Activated CD8-positive, alpha-beta memory T cell treated with anti-CD3 and anti-CD28 coated beads, Interleukin-2, amount 50 U/mL, for 1 hour (primary cell): ENCODE measurements at regions not wholly inside any gene's neighbourhood (a gene's known extent, or its start where the extent isn't known, plus 50 kb on each side); places are given as distances from the start of the nearest gene placed in this dataset.
"Not testable (repeated sequence)": the region's sequence is repeated elsewhere in the genome, so short reads cannot be mapped to it uniquely, and the experiment has no call there.

Source experiments
- DNase-seq: peaks from one replicate; pipeline ENCODE4 v3.0.0-alpha.2; 2020; ENCODE audit errors: extremely low read depth

DNA sequence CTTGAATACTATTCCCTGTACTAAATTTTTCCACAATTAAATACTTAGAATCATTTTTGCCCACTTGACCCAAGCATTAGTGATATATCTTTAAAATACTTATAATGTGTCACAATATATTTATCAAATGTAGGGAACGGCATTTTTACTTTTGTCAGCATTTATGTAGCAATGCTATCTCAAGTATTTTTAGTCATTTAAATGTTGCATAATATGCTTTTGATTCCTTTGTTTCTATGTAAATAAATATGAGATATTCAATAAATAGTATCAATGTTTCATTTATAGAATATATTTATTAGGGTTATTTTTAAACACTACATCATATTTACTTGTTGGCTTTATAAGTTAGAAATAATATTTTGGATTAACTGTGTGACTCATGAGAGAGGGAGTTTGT is 199.7 kb upstream of the WSB1 start:
- not testable (repeated sequence) for DNase-seq

DNA sequence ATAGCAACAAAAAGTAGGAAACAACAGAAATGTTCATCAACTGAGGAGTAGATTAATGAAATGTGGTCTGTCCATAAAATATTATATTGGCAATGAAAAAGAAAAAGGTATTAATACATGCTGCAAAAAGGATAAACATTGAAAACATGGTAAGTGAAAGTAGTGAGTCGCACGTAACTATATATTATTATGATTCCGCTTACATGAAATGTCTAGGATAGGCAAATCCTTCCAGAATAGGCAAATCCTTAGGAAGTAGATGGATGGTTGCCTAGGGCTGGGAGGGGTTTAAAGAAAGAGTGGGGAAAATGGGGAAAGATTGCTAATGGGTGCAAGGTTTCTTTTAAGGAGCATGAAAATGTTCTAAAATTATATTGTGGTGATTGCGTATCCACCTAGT is 198.1 kb upstream of the WSB1 start:
- not testable (repeated sequence) for DNase-seq

DNA sequence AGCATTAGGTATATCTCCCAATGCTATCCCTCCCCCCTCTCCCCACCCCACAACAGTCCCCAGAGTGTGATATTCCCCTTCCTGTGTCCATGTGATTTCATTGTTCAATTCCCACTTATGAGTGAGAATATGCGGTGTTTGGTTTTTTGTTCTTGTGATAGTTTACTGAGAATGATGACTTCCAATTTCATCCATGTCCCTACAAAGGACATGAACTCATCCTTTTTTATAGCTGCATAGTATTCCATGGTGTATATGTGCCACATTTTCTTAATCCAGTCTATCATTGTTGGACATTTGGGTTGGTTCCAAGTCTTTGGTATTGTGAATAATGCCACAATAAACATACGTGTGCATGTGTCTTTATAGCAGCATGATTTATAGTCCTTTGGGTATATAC is 194.6 kb upstream of the WSB1 start:
- not testable (repeated sequence) for DNase-seq

DNA sequence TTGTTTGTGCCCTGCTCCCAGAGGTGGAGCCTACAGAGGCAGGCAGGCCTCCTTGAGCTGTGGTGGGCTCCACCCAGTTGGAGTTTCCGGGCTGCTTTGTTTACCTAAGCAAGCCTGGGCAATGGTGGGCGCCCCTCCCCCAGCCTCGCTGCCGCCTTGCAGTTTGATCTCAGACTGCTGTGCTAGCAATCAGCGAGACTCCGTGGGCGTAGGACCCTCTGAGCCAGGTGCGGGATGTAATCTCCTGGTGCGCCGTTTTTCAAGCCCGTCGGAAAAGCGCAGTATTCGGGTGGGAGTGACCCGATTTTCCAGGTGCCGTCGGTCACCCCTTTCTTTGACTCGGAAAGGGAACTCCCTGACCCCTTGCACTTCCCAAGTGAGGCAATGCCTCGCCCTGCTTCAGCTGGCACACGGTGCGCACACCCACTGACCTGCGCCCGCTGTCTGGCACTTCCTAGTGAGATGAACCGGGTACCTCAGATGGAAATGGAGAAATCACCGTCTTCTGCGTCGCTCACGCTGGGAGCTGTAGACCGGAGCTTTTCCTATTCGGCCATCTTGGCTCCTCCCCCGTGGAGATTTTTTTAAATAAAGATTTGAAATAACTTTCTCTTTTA is 189.2 kb upstream of the WSB1 start:
- not testable (repeated sequence) for DNase-seq

DNA sequence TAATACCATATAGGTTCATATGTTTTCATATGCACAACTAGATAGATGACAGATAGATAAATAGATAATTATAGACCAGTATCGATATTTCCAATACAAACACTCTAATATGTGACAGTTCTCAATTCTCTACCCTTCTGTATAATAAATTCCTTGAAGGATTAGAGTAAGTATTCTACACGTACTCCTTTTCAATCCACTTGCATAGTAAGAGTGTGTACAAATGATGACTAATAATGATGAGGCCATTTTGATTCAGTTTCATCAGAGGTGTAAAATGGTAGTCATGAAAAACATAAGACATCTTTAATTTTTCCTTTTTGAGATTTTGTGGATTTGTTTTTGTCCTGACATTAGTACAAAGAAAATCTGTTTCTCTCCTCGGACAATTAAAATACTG is 188.3 kb upstream of the WSB1 start:
- DNase-seq, result no peak

DNA sequence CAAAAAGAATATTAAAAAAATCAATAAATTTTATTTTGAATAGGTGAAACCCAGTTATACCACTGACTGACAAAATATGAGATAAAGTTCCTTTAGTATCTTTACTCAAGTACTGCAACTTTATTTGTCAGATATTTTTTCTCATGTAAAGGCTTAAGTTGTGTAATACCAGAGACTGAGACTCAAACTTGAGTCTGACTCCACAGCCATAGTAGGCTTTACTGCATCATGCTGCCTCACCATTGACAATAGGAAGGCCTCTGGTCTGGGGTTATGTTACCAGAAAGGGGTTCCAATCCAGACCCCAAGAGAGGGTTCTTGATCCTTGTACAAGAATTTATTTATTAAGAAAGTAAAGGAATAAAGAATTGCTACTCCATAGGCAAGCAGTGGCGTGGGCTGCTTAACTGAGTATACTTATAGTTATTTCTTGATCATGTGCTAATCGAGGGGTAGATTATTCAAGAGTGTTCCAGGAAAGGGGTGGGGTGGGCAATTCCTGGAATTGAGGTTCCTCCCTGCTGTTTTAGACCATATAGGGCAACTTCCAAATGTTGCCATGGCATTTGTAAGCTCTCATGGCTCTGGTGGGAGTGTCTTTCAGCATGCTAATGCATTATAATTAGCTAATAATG is 187.4 kb upstream of the WSB1 start:
- DNase-seq, result no peak

DNA sequence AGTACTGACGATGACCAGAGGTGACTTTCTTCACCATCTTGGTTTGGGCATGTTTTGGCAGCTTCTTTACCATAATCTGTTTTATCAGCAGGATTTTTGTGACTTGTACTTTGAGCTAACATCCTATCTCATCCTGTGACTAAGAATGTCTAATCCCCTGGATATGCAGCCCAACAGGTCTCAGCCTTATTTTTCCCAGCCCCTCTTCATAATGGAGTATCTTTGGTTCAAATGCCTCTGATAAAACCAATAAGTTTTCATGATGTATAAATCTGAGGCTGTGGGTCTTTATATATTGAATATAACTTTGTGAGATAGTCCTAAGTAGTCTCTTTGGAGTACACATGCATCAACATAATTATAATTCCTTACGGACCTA is 186.9 kb upstream of the WSB1 start:
- DNase-seq, result no peak

DNA sequence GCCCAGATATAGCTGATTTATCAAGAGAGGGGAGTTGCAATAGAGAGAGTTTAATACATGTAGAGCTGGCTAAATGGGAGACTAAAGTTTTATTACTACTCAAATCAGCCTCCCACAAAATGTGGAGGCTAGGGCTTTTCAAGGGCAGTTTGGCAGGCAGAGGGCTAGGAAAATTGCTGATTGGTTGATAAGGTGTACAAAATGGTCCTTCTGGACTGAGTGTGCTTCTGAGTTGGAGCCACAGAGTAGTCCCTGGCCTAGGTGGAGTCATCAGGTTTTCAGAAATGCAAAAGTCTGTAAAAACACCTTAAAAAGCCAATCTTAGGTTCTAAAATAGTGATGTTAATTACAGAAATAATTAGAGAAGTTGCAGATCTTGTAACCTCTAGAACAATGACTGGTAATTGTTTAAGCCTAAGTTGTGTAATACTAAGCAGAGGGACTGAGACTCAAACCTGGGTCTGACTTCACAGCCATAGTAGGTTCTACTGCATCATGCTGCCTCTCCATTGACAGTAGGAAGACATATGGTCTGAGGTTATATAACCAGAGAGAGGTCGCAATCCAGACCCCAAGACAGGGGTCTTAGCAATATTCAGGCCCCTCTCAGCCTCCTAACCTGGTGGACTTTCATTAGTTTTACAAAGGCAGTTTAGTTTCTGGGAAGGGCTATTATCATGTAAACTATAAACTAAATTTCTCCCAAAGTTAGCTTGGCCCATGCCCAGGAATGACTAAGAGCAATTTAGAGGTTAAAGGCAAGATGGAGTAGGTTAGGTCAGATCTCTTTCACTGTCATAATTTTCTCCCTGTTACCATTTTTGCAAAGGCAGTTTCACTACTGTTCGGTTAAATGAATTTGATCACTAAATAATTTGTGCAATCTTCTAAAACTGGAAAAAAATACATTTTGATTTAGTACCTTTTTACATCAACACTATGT is 186.3 kb upstream of the WSB1 start:
- DNase-seq, result not testable (repeated sequence)

DNA sequence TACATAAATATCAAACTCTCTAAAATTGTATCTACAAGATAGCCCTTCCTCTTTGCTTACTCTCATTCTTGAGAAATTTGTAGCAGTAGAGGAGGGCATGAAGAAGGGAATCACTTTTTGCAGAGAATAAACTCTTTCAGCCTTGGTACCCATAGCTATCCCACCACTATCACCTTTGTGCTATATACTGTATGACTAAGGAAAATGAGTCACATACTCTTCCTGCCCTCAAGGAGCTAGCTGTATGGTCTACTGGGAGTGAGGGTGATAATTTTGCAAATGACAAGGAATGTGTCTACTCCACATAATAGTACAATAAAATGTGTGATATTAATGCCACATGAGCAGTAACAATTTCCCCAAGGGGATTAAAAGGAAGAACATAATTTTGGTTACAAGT is 184.6 kb upstream of the WSB1 start:
- DNase-seq, result no peak

DNA sequence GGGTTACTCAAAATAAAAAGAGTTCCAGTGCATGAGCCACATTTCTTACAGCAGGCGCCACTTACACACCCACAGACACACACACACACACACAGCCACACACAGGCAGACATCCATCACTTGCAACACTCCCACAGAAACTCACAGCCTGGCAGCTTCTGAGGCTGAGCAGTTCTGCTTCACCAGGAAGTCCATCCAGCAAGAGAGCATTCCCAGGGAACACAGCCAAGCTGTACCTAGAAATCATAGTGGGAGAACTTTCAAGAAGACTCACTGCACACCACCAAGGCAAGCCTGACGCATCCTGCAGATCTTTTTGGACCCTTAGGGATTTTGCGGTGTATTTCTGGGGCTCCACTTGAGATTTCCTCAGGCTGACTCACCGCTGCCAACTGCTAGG is 140.9 kb upstream of the WSB1 start:
- no peak for DNase-seq

DNA sequence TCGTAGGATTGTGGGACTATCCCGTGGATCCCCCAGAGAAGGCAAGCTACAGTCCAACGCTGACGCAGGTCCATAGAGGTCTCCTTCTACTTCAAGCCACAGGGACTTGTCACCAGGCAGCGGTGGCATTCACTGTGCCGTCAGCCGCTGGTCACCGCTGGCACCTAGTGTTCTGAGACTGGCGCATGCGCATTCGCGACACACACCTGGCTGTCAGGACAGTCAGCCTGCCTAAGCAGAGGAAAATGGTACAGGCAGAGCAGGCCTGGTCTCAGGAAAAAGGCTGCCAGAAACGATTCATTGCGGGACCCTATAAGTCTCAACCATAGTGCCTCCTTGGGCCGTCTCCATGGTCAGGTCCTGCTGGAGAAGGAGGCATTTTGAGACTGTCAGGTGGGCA is 138.0 kb upstream of the WSB1 start:
- no peak for DNase-seq

DNA sequence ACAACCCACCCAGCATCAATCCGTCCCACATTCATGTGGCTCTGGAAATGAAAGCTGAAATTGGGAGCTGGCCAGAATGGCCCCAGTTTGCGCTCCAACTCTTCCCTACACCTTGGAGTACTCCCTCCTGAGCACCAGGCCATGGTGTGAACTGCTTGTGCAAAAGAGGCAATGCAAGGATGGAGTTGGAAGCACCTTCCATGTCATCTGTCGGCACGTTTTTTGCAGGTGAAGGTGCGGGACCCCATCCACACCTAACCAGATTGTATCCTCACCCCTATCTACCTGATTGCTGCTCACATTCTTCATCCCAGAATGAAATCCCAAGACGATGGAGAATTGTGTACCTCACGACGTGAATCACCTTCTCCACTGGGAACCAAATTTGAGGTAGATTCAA is 136.6 kb upstream of the WSB1 start:
- no peak for DNase-seq

DNA sequence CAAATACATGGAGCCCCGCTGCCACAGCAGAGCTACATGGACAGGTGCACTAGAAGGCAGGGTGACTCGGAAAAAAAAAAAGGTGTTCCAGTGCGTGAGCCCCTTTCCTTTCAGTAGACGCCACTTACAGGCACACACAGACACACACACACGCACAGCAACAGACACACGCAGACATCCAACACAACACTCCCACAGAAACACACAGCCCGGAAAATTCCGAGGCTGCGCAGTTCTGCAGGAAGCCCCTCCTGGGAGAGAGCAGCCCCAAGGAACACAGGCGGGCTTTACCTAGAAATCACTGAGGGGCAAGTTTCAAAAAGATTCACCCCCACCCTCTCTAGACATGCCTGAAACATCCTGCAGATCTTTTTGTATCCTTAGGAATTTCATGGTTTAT is 136.0 kb upstream of the WSB1 start:
- DNase-seq, result no peak

DNA sequence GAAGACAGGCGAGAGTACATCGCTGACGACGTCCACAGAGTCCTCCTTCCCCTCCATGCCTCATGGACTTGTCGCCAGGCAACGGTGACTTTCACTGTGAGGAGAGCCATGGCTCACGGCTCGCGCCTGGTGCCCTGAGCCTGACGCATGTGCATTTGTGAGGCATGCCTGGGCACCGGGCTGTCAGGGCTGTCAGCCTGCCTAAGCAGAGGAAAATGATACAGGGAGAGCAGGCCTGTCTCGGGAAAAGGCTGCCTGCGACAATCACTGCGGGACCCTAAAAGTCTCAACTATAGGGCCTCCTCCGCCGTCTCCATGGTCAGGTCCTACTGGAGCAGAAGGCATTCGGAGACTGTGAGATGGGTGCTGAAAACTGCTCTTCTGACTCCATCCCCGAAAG is 135.5 kb upstream of the WSB1 start:
- DNase-seq, result no peak

DNA sequence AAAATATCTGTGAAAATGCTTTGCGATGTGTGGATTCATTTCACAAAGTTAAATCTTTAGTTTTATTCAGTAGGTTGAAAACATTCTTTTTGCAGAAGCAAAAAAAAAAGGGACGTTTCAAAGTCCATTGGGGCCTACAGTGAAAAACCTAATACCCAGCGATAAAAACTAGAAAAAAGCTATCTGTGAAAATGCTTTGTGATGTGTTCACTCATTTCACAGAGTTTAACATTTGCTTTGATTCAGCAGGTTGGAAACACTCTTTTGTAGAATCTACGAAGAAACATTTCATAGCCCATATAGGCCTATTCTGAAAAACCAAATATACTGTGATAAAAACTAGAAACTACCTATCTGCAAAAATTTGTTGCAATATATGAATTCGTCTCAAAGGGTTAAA is 113.6 kb upstream of the WSB1 start:
- no peak for DNase-seq

DNA sequence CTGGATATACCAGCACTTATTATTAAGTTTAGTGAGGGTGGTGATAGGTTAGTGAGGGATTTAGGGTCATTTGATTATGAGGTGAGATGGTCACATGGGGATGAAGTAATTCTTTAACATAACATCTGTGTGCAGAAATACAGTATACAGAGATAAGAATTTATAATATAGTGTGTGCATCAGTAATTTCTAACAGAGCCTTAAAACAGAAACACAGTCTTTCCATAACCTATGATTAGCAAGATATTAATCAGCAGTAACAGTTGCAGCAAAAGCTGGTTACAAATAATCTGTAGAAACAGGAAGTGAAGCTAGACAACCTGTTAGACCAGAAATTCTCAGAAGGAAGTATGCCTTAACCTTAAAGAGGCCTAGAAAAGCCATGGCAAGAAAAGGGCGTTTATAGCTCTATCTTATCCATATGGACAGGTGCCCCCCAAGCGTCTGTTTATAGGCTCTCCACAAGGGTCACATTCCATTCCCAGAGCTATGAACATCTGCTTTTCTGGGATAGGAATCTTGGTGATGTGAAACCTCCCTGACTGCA is 112.5 kb upstream of the WSB1 start:
- not testable (repeated sequence) for DNase-seq

DNA sequence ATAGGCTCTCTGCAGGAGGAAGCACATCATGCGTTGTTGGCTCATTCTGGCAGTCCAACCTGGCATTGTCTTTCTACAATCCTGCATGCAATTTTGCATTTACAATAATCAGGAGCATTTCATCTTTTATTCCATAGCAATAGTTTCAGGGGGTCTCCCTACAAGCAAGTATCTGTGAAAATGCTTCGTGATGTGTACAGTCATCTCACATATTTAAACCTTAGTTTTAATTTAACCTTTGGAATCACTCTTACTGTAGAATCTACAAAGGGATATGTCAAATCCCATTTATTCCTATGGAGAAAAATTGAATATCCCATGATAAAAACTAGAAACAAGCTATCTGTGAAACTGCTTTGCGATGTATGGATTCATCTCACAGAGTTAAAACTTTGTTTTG is 112.0 kb upstream of the WSB1 start:
- DNase-seq, result no peak

DNA sequence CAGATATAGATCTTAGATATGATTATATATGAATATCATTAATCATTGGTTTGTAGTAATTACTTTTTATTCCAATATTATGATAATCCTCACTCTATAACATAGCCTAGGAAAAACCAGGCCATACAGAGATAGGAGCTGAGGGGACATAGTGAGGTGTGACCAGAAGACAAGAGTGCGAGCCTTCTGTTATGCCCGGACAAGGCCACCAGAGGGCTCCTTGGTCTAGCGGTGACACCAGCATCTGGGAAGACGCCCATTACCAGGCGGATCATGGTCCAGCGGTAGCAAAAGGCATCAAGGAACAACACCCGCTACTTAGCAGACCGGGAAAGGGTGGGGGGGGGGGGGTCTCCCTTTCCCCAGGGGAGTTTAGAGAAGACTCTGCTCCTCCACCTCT is 96.4 kb upstream of the WSB1 start:
- DNase-seq, result not testable (repeated sequence)

DNA sequence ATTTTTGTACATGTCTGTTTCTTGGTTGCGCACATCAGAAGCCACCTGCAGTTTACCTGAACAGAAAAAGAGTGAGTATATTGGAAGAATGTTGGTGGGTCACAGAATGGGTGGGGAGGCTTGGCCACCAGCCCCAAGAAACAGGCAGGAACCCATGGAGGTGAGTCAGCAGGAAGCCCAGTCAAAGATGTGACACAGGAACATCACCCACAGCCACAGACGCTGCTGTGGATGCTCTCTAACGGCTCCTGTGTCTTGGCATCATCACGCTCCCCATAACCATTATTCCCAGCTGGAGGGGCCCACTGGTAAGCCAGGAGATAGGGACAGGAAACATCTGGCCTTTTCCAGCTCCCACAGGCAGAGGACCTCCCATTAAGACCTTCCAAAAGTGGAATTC is 94.0 kb upstream of the WSB1 start:
- DNase-seq, result no peak

DNA sequence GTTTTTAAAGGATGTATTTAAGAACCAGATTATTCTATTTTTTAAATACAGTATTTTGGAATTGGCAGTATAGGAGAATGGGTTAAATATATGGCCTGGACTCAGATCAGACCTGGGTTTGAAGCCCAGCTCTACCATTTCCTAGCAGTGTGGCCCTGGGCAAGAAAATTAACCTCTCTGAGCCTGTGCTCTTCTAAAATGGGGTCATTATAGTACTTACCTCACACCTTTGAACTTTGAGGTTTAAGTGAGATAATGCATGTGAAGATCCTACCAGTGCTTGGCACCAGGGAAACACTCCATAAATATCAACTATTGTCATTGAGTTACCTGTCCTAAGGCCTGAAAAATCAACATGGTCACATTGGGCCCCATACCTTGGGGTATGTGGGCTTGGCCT is 93.4 kb upstream of the WSB1 start:
- no peak for DNase-seq

DNA sequence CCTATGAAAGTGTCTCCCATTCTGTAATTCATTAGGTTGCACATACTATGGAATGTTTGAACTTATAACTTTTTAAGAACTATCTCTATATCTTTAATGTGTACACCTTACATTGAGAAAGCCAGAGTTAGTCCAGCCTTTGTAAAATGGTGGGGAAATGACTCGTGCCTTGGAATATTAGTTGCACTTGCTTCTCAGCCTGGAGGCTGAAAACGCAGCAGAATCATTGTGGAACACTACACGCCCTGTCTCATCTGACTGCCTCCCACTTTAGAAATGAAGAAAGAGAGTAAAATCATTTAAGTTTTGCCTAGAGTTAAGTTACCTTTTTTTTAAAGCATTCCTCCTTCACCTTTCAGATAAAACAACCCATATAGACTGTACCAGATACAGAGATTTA is 90.7 kb upstream of the WSB1 start:
- no peak for DNase-seq

DNA sequence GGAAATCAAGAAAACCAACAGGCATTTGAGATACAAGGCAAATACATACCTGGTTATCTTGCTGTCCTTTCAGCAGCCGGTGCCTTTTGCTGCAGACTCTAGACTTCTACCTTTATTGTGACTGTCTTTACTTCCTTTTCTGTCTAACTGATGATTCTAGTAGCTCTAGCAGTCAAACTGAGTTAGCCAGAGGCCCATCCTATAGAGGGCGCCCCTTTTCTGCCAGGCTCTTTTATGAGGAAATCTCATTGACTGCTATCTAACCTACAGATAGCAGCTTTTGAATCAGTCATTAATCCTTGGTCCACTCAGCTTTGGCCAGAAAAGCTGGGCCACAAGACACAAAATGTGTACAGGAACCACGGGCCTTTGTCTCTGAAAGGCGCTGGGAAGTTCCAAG is 87.5 kb upstream of the WSB1 start:
- no peak for DNase-seq

DNA sequence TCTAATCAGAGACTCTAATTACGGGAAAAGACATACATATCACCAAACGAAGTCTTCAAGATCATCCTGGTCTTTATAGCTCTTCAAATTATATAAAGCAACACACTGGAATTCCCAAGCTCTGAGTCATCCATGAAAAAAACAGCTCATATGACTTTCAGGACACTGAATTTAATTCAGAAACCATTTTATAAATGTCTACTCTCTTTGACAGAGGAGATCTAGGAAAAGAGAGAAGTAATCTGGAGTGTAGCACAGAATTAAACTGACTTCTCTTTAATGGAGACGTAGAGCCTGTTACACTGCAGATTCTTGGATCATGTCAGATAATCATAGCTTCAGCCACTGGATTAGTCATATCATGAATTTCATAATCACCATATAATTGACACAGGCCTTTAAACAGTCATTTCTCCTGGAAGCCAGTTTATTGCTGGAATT is 86.8 kb upstream of the WSB1 start:
- no peak for DNase-seq
